Tibial artery (tissue), 4 donors: ENCODE measurements at regions not wholly inside any gene's neighbourhood (a gene's known extent, or its start where the extent isn't known, plus 50 kb on each side); places are given as distances from the start of the nearest gene placed in this dataset.

ENCODE experiments used
- DNase-seq, 2 donors: peaks; one replicate each; pipeline ENCODE4 v3.0.0-alpha.2; 2019
- H3K27ac ChIP-seq, 2 donors: fragments of 200-600 bp; sonication (generic) in 1 of 2; 1 replicate in 1 of 2; 2 replicates in 1 of 2; pipeline ENCODE4 v1.5.1; 2018 to 2019; ENCODE audit warnings: mild to moderate bottlenecking in 1 of 2
- H3K27me3 ChIP-seq, 2 donors: fragments of 200-600 bp; sonication (generic) in 1 of 2; one replicate each; pipeline versions ENCODE4 v1.5.1 to v1.6.0; 2016 to 2019
- H3K36me3 ChIP-seq, 3 donors: fragments of 200-600 bp; sonication (generic) in 2 of 3; one replicate each; pipeline ENCODE4 v1.5.1; 2016 to 2019; ENCODE audit warnings: mild to moderate bottlenecking in 2 of 3
- H3K4me1 ChIP-seq, 4 donors: fragments of 200-600 bp; sonication (generic) in 2 of 4; 1 replicate in 3 of 4; 2 replicates in 1 of 4; pipeline ENCODE4 v1.5.1; 2016 to 2019
- H3K4me3 ChIP-seq, 2 donors: fragments of 200-600 bp; sonication (generic) in 1 of 2; 1 replicate in 1 of 2; 2 replicates in 1 of 2; pipeline ENCODE4 v1.5.1; 2018 to 2019; ENCODE audit warnings: mild to moderate bottlenecking in 2 of 2
- H3K9me3 ChIP-seq, 3 donors: fragments of 200-600 bp; sonication (generic) in 1 of 3; one replicate each; pipeline ENCODE4 v1.5.1; 2016 to 2019
- CTCF ChIP-seq, 2 experiments: fragments of 200-600 bp in 1 of 2; fragments of 450-650 bp in 1 of 2; IDR thresholded peaks; one replicate each; pipeline ENCODE4 v1.5.1; 2017 to 2019; ENCODE audit warnings: antibody characterized with exemption in 2 of 2, mild to moderate bottlenecking in 1 of 2, moderate library complexity in 1 of 2
- intact Hi-C: fragments of 100-400 bp; cut with DNase I; formaldehyde crosslinking; loops from one replicate; pipeline ENCODE4 v1.15.0; 2023; ENCODE audit warnings: low total_unique reads

- Histone ChIP-seq H3K4me3 (no peak overlapping the region), H3K9me3 (no peaks in the 10 kb centered on the region), H3K4me1 (no peaks in the 10 kb centered on the region), H3K36me3 (no peaks in the 10 kb centered on the region), H3K27ac (no peak overlapping the region), H3K27me3 (no peaks in the 10 kb centered on the region)
- TF ChIP-seq CTCF (IDR thresholded peaks at IDR 0.05), result no peak
- DNase-seq, result no peak
- intact Hi-C loops, result loop anchor here (10.0 kb wide), 1 partner anchor 58 kb away; no protein-coding TSS in a partner anchor
Measured at GRCh38 chr15:81083201-81083600, 50.9 kb upstream of the CFAP161 start.
